HG03064 (cell line): ENCODE measurements at regions not wholly inside any gene's neighbourhood (a gene's known extent, or its start where the extent isn't known, plus 50 kb on each side); places are given as distances from the start of the nearest gene placed in this dataset.

Experiments used
- ATAC-seq: cut with Tn5 transposase; IDR thresholded peaks from one replicate; pipeline ENCODE4 v1.9.1; 2021; ENCODE audit warnings: low read depth; ENCODE audit not compliant: unreplicated experiment

DNA sequence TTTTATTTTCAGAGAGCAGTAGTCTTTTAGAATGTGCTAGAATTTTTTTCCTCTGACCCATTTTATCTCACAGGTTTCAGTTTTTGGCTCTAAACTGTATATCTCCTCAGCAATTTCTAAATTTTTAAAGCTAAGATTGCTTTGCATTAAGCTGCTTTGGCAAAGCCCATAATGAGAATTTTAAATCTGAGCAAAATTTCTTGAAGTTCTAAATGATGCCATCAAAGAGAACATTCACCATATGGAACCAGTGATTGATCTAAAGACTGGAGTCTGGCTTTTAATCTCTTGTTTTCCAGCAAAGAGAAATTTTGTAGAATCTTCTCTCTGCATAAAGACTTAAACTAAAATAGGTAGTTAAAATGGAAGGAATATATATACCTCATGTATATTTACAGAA is 313.6 kb downstream of the TBC1D32 start:
- no peak for ATAC-seq

DNA sequence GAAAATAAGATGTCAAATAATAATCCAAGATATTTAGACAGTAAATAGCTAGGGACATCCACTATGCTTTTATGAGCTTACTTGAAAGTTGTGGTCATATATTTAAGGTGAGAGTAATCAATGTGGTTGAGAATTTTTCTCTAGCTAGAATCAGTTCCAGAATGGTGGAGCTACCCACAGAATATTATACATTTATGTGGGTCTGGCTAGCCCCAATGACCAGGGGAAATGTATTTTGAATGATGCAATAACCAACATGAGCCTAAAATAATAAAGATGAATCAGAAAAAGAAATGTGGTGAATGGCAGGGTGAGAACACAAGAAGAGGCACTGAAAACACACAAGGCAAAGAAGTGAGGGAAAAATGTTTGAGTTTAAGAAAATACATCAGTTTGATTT is 325.7 kb downstream of the TBC1D32 start:
- no peak for ATAC-seq

DNA sequence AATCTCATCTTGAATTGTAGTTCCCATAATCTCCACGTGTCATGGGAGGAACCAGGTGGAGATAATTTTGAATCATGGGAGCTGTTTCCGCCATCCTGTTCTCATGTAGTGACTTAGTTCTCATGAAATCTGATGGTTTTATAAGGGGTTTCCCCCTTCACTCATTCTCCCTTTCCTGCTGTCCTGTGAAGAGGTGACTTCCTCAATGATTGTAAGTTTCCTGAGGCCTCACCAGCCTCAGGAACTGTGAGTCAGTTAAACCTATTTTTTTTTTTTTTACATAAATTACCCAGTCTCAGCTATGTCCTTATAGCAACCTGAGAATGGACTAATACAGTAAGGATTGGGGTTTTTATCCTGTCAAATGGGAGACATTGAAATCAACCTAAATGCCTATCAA is 328.3 kb downstream of the TBC1D32 start:
- ATAC-seq: no peak

DNA sequence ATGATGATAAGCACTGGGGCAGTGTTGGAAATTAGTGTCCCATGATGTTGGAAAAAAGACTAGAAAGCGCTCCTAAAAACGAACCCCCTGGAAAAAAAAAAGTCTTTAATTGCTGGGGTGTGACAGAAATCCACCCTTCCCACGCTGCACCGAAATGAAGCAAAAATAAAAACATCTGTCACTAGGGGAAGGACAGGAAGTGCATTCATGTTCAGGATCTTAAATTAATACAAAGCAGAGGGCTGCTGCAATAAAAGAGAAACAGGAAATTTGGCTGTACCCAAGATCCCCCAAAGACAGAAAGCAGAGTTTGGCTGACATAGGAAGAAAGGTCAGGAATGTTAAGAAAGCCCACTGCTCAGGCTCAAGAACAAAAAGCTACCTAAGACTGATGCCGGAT is 333.9 kb downstream of the TBC1D32 start:
- no peak for ATAC-seq

DNA sequence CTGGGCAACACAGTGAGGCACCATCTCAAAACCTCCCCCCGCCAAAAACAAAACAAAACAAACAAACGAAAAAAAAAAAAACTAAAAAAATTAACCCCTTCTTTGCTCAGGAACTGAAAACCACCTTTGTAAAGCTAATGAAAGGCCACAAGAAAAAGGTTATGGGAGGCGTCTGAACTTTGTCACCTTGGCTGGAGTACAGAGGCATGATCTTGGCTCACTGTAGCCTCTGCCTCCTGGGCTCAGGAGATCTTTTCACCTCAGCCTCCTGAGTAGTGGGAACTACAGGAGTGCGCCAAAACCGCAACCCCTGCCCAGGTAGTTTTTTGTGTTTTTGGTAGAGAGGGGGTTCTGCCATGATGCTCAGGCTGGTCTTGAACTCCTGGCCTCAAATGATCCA is 337.9 kb downstream of the TBC1D32 start:
- no peak for ATAC-seq

DNA sequence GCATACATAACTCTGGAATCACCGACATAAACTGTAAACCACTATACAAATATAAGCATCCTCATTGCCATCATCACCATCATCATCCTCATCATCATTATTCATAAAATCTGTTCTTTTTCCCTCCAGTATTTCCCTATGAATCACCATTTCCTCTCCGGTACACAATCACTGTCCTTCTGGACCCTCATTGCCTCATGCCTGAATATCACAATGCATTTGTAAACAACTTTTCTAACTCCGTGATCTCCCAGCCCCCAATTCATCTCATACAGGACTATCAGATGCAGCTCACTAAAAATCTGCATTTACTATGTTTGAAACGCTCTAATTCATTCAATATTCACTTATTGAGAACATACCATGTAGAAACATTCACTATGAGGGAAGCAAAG is 339.7 kb downstream of the TBC1D32 start:
- ATAC-seq: no peak

DNA sequence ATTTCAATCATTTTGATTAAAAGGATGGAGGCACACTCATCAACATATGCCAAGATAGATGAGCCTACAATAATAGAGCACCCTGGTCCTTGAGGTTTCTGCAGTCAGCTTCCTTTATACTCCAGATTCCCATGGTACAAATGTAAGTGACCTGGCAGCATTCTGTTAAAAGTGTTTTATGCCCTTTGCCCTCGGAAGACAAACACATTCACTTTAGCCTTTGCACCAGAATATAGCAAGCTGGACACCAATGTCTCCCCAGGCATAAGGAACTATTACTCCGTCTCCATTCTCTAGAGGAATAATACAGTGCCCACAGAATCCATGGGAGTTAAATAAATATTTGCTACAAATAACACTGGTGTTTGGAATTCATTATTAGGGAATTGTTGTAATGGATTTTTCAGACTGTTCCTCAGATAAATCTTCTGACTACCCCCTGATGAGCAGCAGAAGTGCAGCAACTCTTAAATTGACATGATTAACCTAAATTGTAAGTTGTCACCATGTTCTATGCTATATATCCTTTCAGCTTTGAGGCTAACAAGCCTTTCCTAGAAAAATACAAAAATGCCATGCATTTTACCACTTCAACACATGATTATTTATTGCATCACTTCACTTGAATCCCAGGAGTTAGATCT is 340.2 kb downstream of the TBC1D32 start:
- no peak for ATAC-seq

DNA sequence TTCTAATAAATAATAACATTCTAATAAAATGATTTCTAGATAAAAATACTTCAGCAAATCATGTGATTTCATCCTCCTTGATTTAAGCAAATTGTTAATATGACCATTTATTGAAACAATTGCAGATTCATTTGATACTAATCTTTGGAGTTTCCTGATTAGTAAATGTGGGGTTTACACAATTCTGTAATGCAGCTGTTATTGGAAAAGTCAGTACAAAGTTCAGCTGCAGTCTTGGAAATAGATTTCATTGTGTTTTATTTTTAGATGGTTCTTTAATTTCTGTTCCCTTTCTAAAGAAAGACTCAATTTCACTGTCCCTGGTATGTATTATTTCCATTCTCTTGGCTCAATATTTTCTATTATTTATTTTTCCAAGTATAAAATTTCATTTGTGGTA is 342.0 kb downstream of the TBC1D32 start:
- no peak for ATAC-seq

DNA sequence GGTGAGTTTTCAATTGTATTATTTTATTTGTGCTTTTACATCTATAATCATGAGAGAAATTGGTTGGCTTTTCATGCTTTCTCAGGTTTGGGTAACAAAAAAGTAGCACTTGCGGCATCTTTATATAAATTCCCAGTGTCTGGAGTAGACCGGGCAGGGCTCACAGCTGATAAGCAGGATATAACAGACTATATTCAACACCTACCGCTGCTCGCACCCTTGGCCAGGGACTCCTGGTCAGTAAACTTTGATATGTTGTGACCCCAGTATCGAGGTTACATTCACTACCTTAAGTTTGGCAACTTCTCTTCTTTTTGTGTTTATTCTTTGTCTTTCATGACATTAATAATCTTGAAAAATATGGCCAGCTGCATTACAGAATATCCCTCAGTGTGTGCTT is 343.4 kb downstream of the TBC1D32 start:
- no peak for ATAC-seq

DNA sequence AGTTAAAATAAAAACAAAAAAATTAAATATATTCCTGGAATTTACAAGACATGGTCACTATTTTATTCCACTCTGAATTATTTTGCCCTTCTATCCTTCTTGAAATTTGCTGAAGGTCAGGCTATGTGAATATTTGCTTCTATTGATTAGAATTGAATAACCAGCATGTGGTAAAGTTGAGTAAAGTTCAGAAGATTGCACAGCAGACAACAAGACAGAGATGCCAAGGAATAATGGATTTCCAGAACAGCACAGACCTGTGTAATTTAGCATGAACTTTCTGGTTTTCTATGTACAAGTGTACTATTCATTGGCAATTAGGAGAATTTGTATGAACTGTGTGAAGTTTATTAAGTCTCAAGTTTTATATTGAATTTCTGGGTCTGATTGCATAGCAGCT is 352.4 kb downstream of the TBC1D32 start:
- no peak for ATAC-seq

DNA sequence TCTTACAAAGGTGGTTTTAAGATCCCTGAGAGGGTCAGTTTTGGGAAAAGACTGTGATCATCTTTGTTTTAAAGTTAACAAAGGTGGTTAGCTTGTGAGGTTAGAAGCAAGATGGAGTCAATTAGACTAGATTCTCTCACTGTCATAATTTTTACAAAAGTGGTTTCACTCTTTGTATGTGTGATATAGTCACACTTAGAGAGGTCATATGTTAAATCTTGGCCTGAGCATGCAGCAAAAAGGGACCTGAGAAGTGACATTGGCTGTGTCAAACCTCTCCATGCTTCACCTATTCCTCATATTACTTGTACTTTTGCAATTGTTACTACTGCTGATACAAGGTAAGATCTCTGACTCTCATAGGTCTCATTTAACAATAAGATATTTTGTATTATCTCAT is 368.0 kb downstream of the TBC1D32 start:
- ATAC-seq: peak; percentile 24

DNA sequence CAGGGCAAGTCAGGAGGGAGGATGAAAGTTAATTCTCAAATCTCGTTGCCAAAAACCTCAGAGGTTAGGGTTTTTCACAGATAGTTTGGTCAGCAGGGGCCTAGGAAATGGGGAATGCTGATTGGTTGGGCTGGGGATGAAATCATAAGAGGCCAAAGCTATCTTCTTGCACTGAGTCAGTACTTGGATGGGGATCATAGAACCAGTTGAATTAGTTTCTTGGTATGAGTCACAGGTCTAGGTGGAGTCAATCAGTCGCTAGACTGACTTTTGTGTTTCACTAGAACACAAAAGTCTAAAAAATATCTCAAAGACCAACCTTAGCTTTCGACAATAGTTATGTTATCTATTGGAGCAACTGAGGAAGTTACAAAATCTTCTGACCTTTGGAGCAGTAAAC is 368.5 kb downstream of the TBC1D32 start:
- ATAC-seq: peak; percentile 61

DNA sequence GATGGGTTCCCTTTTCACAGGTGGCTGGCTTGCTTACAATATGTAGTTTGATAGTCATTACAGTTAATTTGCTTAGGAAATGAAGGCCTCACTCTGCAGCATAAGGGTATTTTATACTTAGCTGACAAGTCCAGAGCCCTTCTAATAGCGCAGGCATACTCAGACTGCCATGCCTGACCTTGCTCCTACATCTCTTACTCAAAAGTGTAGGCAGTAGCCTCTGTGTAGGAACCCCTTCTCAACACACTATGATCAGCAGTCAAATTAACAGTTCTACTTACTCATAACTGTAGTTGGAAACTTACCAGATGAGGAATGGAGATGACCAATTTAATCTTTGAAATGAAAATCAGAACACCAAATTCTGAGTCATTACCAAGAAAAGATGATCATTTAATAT is 373.5 kb downstream of the TBC1D32 start:
- no peak for ATAC-seq

DNA sequence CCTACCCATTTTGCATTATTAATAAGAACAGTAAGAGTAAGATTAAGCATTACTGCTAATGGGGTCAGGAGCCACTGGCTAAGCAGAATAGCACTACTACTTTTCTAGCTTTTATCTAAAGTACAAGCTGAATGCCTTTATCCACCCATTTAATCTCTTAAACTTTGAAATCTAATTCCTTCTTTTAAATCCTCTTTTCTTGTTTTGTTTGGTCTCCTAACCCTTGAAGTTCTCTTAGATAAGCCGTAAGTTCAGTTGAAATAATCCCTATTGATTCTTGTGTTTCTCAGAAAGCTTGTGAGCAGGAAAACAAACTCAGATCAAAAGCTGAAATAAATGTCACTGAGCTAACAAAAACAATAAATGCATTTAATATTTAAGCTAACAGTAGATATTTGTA is 380.2 kb downstream of the TBC1D32 start:
- ATAC-seq: no peak

DNA sequence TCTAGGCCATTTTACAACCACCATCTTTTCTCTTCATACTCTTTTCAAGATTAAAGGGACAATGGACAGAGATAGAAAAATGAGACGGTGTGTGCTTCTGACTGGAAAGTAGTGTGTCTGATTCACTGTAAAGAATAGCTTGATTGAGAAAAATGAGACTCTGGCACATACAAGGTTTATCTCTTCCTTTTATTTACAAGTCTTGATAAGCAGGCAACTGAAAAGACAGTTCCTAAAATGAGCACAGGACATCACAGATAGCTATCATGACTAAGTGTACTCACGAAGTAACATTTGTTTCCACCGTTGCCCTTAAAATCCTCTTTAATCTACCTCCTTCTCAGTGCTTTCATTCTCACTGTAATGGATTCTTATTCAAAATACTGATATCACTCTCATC is 383.0 kb downstream of the TBC1D32 start:
- ATAC-seq: no peak

DNA sequence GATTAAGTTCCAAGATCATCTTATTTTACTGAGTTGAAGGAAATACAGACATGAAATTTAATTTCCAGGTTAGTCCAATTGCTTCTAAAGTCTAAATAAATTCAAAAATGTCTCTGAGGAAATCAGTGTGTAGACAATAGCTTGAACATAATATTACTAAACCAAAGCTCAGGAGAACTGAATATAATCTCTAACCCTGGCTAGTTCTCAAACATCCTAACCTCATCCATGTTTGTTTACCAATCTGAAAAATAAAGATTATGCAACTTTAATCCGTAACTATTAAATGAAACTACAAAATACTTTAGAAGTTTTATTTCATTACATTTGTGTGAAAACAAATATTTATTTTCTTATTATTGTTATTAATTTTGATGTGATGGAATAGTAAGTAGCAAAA is 387.2 kb downstream of the TBC1D32 start:
- no peak for ATAC-seq

DNA sequence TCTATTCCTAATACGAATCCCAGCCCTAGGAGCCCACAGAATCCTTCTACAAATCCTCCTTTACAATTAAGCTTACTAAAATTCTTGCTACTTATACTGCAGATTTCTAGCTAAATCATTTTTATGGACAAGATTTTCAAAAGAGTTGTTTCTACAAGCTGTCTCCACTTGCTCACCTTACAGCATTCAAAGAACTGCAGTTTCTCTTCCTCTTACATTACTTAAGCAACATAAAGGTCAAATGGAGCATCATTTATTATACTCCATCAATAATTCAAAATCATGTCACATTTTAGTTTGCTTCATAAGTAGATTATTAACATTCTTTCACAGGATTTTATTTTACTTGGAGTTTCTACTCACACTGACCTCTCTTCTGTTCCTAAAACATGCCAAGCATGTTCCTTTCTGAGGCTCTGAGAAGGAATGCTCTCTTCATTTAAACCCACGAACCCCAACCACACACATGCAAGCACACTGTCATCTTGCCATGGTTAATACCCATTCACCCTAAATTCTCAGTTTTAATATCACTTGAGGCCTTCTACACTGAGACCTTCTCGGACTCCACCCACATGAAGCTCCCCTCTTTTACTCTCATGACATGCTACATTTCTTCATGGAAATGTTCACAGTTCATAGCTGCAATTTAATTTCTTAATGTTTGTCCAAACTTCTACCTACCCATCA is 388.2 kb downstream of the TBC1D32 start:
- no peak for ATAC-seq

DNA sequence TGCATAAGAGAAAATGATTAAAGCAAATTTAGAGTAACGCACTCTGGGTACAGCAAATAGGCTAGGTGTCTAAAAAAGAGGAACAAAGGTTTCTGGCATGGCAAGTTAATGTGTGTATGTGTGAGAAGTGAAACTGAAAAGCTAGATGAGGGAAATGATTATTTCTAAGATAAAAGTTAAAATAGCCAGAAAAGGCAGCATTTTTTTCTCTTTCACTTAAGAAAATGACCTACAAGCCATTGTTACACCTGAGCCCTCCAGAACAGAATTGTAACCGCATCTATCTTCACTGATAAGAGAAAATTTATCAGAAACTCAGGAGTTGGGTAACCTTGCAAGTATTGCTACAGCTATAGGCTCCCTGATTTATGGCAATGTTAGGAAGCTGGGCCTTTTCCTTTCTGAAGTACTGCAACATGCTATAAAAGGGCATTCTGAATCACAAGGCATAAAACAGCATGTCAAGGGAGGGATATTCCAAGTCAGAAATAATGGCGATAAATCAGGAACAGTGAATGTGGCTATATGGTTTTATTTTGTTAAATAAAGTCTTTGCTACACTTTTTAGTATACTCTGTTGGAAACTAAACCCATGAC is 395.3 kb downstream of the TBC1D32 start:
- ATAC-seq: peak; percentile 96

DNA sequence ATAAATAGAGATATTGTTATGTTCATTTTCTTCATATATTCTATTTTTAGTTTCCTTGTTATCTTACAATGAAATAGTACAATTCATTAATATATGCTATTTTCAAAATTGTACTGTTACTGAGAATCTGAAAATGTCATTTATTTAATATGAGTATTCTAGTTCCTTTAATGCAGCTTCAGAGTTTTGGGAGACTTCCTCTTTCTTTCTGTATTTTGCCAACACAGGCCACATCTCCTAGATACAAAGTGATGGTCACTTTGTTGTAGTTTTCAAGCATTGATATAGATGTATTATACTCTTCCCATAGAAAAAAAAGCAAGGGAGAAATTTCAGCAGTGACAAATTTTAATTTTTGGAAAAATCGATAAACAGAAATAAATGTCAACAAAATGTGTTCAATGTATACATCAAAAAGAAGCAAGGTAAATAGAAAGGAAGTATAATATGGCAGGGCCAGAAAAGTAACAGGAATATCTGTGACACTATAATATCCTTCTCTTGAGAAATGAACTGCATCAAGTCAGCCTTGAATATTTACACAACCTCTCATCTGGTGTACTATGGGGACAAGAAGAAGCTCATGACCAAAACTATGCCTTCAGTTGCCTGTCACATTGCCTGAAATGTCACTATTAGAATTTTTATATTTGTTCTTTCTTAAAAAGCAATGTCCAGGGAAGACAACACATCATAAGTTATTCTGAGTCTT is 396.0 kb downstream of the TBC1D32 start:
- ATAC-seq: peak; percentile 42

DNA sequence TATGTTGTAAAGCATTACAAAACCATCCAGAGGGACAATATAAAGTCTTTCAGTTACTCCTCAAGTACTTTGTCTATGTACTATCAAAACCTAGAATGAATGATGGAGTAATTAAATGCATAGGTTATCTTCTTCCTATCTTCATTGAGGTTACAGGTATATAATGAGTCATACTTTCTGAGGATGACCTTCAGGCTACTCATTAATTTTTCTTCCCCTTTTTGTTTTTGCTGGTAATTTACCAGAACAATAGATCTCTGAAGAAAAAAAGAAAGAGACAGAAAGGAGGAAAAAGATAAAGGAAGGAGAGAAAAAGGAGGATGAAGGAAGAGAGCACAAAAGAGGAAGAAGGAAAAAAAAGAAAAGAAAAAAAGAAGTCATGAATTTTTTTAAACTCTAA is 398.4 kb downstream of the TBC1D32 start:
- peak; percentile 34 for ATAC-seq

DNA sequence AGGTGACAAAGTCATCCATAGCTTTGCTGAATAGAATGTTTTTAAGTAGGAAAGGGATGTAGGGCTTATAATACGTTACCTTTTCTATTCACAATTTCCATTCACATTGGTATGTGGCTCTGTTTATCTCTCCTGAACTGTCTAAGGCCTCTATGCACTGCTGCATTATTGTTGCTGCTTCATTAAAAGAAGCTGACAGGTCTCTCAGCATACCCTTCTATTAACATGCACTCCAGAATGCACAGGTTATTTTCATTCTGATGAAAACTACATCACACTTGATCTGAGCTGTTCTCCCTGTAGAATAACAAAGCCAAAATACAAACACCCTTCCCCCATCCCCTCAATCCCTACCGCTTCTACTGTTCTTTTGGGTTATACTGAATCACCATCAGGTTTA is 399.3 kb downstream of the TBC1D32 start:
- no peak for ATAC-seq
